ENCODE measurements at regions not wholly inside any gene's neighbourhood (a gene's known extent, or its start where the extent isn't known, plus 50 kb on each side); places are given as distances from the start of the nearest gene placed in this dataset.
"Not testable (repeated sequence)": the region's sequence is repeated elsewhere in the genome, so short reads cannot be mapped to it uniquely, and the experiment has no call there.

DNA sequence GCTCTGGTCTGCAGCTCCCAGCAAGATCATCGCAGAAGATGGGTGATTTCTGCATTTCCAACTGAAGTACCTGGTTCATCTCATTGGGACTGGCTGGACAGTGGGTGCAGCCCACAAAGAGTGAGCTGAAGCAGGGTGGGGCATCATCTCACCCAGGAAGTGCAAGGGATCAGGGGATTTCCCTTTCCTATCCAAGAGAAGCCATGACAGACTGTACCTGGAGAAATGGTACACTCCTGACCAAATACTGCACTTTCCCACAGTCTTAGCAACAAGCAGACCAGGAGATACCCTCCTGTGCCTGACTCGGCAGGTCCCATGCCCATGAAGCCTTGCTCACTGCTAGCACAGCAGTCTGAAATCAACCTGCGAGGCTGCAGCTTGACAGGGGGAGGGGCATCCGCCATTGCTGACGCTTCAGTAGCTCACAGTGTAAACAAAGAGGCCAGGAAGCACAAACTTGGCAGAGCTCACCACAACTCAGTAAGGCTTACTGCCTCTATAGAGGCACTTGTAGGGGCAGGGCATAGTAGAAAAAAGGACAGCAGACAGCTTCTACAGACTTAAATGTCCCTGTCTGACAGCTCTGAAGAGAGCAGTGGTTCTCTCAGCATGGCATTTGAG lies 60.5 kb downstream of the AREG start:
- peak; percentile 76 for DNase-seq

- not testable (repeated sequence) for DNase-seq
Observed at GRCh38 chr4:74509363-74509762, 64.4 kb downstream of the AREG start.

DNA sequence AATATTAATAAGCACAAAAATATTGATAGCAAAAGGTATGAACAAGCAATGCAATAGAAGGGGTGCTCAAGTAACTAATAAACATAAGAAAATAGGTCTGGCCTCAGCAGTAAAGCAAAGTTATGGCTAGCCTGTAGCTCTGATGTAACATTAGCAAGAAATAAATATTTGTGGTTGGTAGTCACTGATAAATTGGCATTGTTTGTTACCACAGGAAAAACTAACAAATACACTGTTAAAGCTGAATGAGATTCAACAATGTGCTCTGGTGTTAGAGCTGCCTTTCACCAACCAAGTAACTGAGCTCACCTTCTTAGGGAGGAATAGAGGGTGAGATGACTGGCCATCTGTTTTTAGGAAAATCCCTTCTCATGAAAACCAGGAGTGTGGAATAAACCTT lies 71.4 kb downstream of the AREG start:
- no peak for DNase-seq

- DNase-seq: no peak
Observed at GRCh38 chr4:74517996-74518395, 73.1 kb downstream of the AREG start.

GRCh38 chr4:74522251-74522991 lies 77.5 kb downstream of the AREG start:
- DNase-seq: no peak

DNA sequence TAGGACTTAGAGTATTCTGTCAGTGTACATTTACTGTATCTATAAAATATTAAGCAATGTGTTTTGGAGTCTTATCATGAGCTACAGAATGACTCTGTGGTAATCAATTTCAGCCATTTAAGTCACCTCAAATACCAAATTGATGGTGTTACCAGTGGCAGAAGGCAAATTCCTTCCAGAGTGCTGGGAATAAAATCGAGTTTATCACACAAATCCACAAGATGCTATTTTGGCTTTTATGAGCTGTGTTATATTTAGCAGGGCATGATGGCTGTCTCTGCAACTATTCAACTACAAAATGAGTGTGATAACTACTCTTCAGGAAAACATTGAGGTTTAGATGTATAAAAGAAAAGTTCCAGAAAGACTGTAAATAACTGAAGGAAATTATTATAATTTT lies 78.2 kb downstream of the AREG start:
- DNase-seq: no peak

DNA sequence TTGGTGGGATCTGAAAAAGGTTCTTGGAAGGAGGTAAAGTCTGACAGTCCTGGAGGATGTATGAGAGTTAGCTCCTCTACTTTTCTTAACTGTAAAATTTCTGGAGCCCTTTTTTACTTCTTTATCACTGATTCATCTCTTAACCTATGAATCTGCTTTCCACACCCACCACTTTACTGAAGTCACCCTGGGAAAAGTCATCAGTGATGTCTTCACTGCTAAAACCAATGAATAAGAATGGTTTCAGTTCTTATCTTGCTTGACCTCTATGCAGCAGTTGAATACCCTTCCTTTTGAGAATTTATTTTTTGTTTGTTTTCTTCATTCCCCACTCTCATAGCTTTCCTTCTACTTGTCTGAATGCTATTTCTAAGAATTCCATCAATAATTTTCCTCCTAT lies 80.0 kb downstream of the AREG start:
- DNase-seq: no peak

- no peak for DNase-seq
Observed at GRCh38 chr4:74527049-74527448, 82.1 kb downstream of the AREG start.

DNA sequence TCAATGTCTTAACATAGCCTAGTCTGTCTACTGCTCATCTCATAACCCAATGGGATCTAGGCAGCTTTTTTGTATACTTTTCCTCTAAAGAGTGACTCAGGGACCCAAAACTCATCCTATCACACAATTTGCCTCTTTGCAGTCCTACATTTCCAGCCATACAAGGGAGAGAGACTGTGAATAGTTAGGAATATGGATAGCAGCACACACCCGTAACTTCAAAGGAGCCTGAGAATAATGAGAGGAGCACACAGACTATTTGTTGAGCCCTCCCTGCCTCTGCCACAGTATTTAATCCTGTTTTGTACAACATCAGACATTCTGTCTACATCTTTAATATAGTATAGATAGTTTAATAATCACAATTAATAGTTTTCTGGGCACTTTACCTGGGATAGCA lies 83.2 kb downstream of the AREG start:
- no peak for DNase-seq

GRCh38 chr4:74529284-74530041 lies 84.5 kb downstream of the AREG start:
- no peak for DNase-seq

GRCh38 chr4:74531963-74532794 lies 87.2 kb downstream of the AREG start:
- DNase-seq: peak; percentile 59

GRCh38 chr4:74534121-74534520 lies 89.2 kb downstream of the AREG start:
- DNase-seq: no peak

GRCh38 chr4:74534936-74535335 lies 90.0 kb downstream of the AREG start:
- DNase-seq: no peak

- no peak for DNase-seq
Observed at GRCh38 chr4:74535512-74535911, 90.6 kb downstream of the AREG start.

DNA sequence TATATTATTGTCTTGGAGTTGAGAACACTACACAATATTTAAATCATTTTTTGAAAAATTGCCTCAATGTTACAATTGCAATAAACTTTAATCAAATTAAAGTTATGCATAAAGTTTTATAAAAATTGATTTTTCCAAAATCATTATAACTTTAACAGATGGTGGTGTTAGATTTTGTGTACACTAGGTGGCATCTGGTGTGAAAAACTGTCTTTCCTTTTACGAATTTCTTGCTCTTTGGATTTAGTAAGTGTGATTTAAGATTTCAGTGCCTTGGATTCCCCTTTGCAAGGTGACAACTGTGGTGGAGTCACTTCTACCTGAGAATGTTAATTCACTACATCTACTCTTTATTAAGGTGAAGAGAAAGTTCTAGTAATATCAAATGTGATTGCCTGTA lies 91.6 kb downstream of the AREG start:
- DNase-seq: no peak

GRCh38 chr4:74537459-74537858 lies 92.5 kb downstream of the AREG start:
- DNase-seq: no peak

GRCh38 chr4:74539044-74539790 lies 94.3 kb downstream of the AREG start:
- no peak for DNase-seq

DNA sequence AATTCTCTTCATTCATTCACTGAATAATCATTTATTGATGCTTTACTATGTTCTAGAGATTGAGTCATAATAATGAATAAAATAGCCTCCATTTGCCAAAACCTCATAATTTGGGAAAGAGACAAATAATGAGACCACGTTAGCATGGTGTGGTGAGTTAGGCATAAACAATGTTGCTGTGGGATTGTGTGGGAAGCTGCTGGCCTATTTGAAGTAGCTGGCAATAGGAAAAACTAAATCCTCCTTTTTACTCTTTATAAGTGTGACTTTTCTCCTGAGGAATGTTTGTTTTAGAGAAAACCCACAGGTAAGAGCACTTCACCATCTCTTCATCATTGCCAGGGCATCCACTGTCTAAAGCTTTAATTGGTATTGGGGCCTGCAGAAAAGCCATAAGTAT lies 95.3 kb downstream of the AREG start:
- no peak for DNase-seq

DNA sequence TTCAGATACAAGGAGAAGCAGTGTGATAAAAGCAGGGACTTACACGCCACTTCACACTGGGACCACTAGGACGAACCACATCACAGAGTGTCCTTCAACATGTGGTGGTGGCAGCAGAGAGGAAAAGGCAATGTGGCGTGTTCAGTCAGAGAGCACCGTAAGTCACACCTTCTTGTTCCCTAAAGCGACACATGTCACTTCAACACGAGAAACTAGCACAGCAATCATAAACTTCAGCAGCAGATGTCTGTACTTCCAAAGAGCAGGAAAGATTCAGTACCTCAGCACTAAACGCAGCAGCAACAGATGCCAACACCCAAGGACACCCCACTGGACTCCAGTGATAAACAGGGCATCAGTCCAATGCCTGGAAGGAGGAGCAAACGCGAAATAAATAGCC lies 96.7 kb downstream of the AREG start:
- DNase-seq: no peak

- no peak for DNase-seq
Observed at GRCh38 chr4:74543231-74543781, 98.4 kb downstream of the AREG start.

DNA sequence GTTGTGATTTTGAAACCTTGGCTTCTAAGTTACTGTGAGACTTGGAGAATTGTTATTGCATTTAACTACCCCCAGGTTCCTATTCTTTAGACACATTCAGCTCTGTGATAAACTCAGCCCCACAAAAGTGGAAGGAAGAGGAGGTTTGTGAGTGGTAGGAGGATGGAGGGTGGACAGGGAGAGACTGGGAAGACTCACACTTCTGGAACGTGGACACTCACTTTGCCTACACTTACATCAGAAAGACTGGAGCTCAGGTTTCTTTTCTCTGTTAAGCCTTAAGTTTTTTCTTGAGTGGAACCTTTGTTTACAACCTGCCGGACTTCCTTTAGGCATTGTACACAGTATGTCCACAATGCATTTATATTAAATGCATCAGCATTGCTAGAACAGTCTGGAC lies 99.0 kb downstream of the AREG start:
- DNase-seq: no peak
